ENCODE measurements at regions not wholly inside any gene's neighbourhood (a gene's known extent, or its start where the extent isn't known, plus 50 kb on each side); places are given as distances from the start of the nearest gene placed in this dataset.

GRCh38 chr2:175698061-175698460 is 304.0 kb downstream of the LNPK start:
- TF ChIP-seq POLR2A (IDR thresholded peaks at IDR 0.05) (no peak), CTCF (IDR thresholded peaks at IDR 0.05) (no peak), POLR2AphosphoS5 (IDR thresholded peaks at IDR 0.05) (no peak), EP300 (IDR thresholded peaks at IDR 0.05) (no peak)
